GM12878 (cell line): ENCODE measurements at regions not wholly inside any gene's neighbourhood (a gene's known extent, or its start where the extent isn't known, plus 50 kb on each side); places are given as distances from the start of the nearest gene placed in this dataset.

Experiments
- ATAC-seq: fragments of 200-7000 bp; cut with Tn5 transposase; 3 replicates; pipeline ENCODE4 v1.9.1; 2020; ENCODE audit warnings: mild to moderate bottlenecking, moderate library complexity
- BruUV-seq: library from RNA; stranded (reverse); fragments of 400-500 nt; replicated peaks from 2 replicates; lab custom pipeline; 2021; lab: Mats Ljungman, UMichigan
- CTCF ChIA-PET: fragments of 300-600 bp; sonication (Branson Sonifier 250); formaldehyde crosslinking; extraction: SDS; loops from one replicate; lab custom pipeline; 2021; ENCODE audit warnings: inconsistent platforms; lab: Yijun Ruan, JAX
- POLR2A ChIA-PET: fragments of 350-600 bp; formaldehyde crosslinking; extraction: SDS; loops from one replicate; lab custom pipeline; 2021; ENCODE audit warnings: inconsistent platforms; lab: Charles Lee
- RAD21 ChIA-PET: fragments of 300-600 bp; sonication (Branson Sonifier 250); formaldehyde crosslinking; loops from one replicate; lab custom pipeline; 2023; ENCODE audit warnings: antibody characterized with exemption; ENCODE audit not compliant: unreplicated experiment; lab: Charles Lee
- SMC1A ChIA-PET: fragments of 300-600 bp; sonication (Branson Sonifier 250); formaldehyde crosslinking; loops from one replicate; lab custom pipeline; 2023; ENCODE audit not compliant: unreplicated experiment, uncharacterized antibody; lab: Charles Lee
- DNase-seq: peaks from one replicate; pipeline ENCODE4 v3.0.0-alpha.2; 2011; ENCODE audit warnings: low read depth, low spot score
- FAIRE-seq: peaks from 3 replicates; lab custom pipeline; 2011; peaks lifted over from hg19 to GRCh38; lab: Jason Lieb, UNC
- H2AFZ ChIP-seq: 2 replicates; pipeline ENCODE4 v1.6.0; 2011; ENCODE audit warnings: low read depth, low read length, control low read depth; ENCODE audit not compliant: control insufficient read depth
- H3K27ac ChIP-seq: 2 replicates; pipeline ENCODE4 v1.5.1; 2011; ENCODE audit warnings: control low read depth; ENCODE audit not compliant: control insufficient read depth, insufficient read depth
- H3K27me3 ChIP-seq, 2 experiments: replicated peaks in 1 of 2; 2 replicates each; pipeline versions ENCODE4 v1.6.0 to v1.6.1; 2011; ENCODE audit warnings: low read length in 1 of 2; ENCODE audit not compliant: control insufficient read depth in 2 of 2, insufficient read depth in 2 of 2
- H3K36me3 ChIP-seq, 2 experiments: 2 replicates each; pipeline ENCODE4 v1.5.1; 2011; ENCODE audit warnings: low read length in 1 of 2; ENCODE audit not compliant: control insufficient read depth in 2 of 2, insufficient read depth in 2 of 2
- H3K4me1 ChIP-seq: 2 replicates; pipeline ENCODE4 v1.6.1; 2011; ENCODE audit warnings: mild to moderate bottlenecking, low read length, moderate library complexity, mixed read lengths; ENCODE audit not compliant: control insufficient read depth, insufficient read depth
- H3K4me2 ChIP-seq: 2 replicates; pipeline ENCODE4 v1.6.0; 2011; ENCODE audit warnings: control low read depth; ENCODE audit not compliant: control insufficient read depth, insufficient read depth
- H3K4me3 ChIP-seq: fragments of 200-600 bp; sonication (generic); 2 replicates; pipeline ENCODE4 v1.5.1; 2016
- H3K79me2 ChIP-seq: 2 replicates; pipeline ENCODE4 v1.6.0; 2011; ENCODE audit warnings: low read length; ENCODE audit not compliant: control insufficient read depth, insufficient read depth
- H3K9ac ChIP-seq: 2 replicates; pipeline ENCODE4 v1.8.0; 2011; ENCODE audit warnings: low read length, control low read depth, mixed read lengths; ENCODE audit not compliant: control insufficient read depth, insufficient read depth
- H3K9me3 ChIP-seq: replicated peaks from 3 replicates; pipeline ENCODE4 v1.5.1; 2011; ENCODE audit warnings: mild to moderate bottlenecking, low read length; ENCODE audit not compliant: control insufficient read depth, insufficient read depth
- H4K20me1 ChIP-seq: 2 replicates; pipeline ENCODE4 v1.6.0; 2011; ENCODE audit not compliant: control insufficient read depth, insufficient read depth
- BMI1 ChIP-seq: fragments of 450-650 bp; IDR thresholded peaks from 2 replicates; pipeline ENCODE4 v1.6.1; 2016; ENCODE audit warnings: mild to moderate bottlenecking, moderate library complexity, borderline replicate concordance
- CBX3 ChIP-seq: fragments of 200-600 bp; sonication (generic); IDR thresholded peaks from 2 replicates; pipeline ENCODE4 v1.6.1; 2016; ENCODE audit warnings: low read depth, borderline replicate concordance
- CBX5 ChIP-seq: sonication (generic); IDR thresholded peaks from 2 replicates; pipeline ENCODE4 v1.6.1; 2016; ENCODE audit warnings: low read depth, moderate library complexity, mild to moderate bottlenecking, inconsistent platforms
- CEBPB ChIP-seq, 2 experiments: fragments of 150-350 bp in 1 of 2; IDR thresholded peaks; 2 replicates each; pipeline ENCODE4 v1.6.1; 2012 to 2014; ENCODE audit warnings: low read depth in 2 of 2, low read length in 2 of 2, borderline replicate concordance in 1 of 2, inconsistent platforms in 1 of 2
- CHD2 ChIP-seq: IDR thresholded peaks from 2 replicates; pipeline ENCODE4 v1.6.1; 2011; ENCODE audit warnings: low read depth, low read length, improper control_type of control experiment, borderline replicate concordance
- EGR1 ChIP-seq, 2 experiments: IDR thresholded peaks; 1 replicate in 1 of 2; 2 replicates in 1 of 2; pipeline ENCODE4 v1.6.1; 2011 to 2012; ENCODE audit warnings: low read depth in 2 of 2, low read length in 2 of 2, borderline replicate concordance in 1 of 2, mild to moderate bottlenecking in 1 of 2, moderate library complexity in 1 of 2
- NFIC ChIP-seq: IDR thresholded peaks from 2 replicates; pipeline ENCODE4 v1.6.1; 2012; ENCODE audit warnings: low read depth, mild to moderate bottlenecking, inconsistent platforms, low read length, moderate library complexity
- PAX8 ChIP-seq: fragments of 450-650 bp; IDR thresholded peaks from 2 replicates; pipeline ENCODE4 v1.6.1; 2017; ENCODE audit warnings: mild to moderate bottlenecking, moderate library complexity
- WGBS: methylation state at CpG from one replicate; pipeline ENCODE4 v1.1.6; 2016; ENCODE audit warnings: low lambda C conversion rate; ENCODE audit not compliant: insufficient replicate concordance, insufficient coverage; ENCODE audit errors: missing lambda C conversion rate; 5-methylcytosine and 5-hydroxymethylcytosine counted together
- in situ Hi-C: fragments of 300-500 bp; cut with MboI; formaldehyde crosslinking; loops from 9 replicates; pipeline ENCODE4 v1.14.3; 2018; ENCODE audit warnings: mixed read lengths
- intact Hi-C: fragments of 100-400 bp; cut with micrococcal nuclease; formaldehyde crosslinking; loops from one replicate; pipeline ENCODE4 v1.14.2; 2022; ENCODE audit not compliant: unreplicated experiment
- TF ChIP-seq, protein P1 (sequence below): IDR thresholded peaks from 2 replicates; pipeline ENCODE4 v1.6.1; 2011; ENCODE audit warnings: borderline replicate concordance, low read depth, mild to moderate bottlenecking, moderate library complexity, low read length; ENCODE audit not compliant: insufficient read depth, poor library complexity, severe bottlenecking
- TF ChIP-seq, protein P2 (sequence below): fragments of 450-650 bp; conservative IDR thresholded peaks from 2 replicates; pipeline ENCODE4 v1.6.1; 2017; ENCODE audit warnings: mild to moderate bottlenecking, moderate library complexity
- TF ChIP-seq, protein P3 (sequence below): fragments of 450-650 bp; IDR thresholded peaks from 2 replicates; pipeline ENCODE4 v1.6.1; 2017; ENCODE audit warnings: borderline replicate concordance
- TF ChIP-seq, protein P4 (sequence below): fragments of 450-650 bp; IDR thresholded peaks from 2 replicates; pipeline ENCODE4 v1.6.1; 2018; ENCODE audit warnings: borderline replicate concordance, mild to moderate bottlenecking; ENCODE audit not compliant: partially characterized antibody
- TF ChIP-seq, protein P5 (sequence below): fragments of 450-650 bp; formaldehyde crosslinking; IDR thresholded peaks from 2 replicates; pipeline ENCODE4 v1.5.0; 2022; ENCODE audit warnings: mild to moderate bottlenecking, missing genetic modification characterization

DNA sequence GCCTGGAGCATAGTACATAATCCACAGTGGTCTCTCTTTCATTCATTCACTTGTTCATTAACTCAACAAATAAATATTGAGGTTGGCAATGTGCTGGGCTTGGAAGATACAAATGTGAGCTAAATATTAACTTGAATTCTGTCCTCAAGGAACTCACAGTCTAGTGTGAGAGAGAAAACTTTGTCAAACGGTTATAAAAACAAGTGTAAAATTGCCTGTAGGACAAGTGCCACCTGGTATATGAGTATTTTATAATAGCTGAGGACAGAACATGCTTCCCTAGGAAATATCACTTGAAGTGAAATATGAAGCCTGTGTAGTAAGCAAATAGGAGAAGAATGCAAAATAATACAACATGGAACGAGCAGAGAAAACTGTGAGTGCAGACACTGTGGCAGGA lies 173.1 kb upstream of the CMC1 start:
- intact Hi-C loops: no loop called here
- H3K79me2 ChIP-seq: no peaks in the 10 kb centered on the region
- no peak overlapping the region for H3K27ac ChIP-seq
- H4K20me1 ChIP-seq: no peaks in the 10 kb centered on the region
- ATAC-seq (no peak), DNase-seq (no peak), FAIRE-seq (no peak)
- H3K4me1 ChIP-seq: no peaks in the 10 kb centered on the region
- in situ Hi-C loops: no loop called here
- H2AFZ ChIP-seq: no peak overlapping the region
- SMC1A ChIA-PET: interaction anchor here (0.7 to 6.2 kb wide), 5 partner anchors 9 to 64 kb away, joined by 3 to 42 read pairs (median 3); no protein-coding TSS in a partner anchor
- no peak overlapping the region for H3K4me3 ChIP-seq
- H3K27me3 ChIP-seq: no peaks in the 10 kb centered on the region
- no TSS peak for BruUV-seq
- CTCF ChIA-PET: interaction anchor here (1.3 kb wide), 1 partner anchor 10 kb away, joined by 3 read pairs; no protein-coding TSS in a partner anchor
- H3K36me3 ChIP-seq: no peaks in the 10 kb centered on the region
- no peak overlapping the region for H3K4me2 ChIP-seq
- no peaks in the 10 kb centered on the region for H3K9me3 ChIP-seq
- RAD21 ChIA-PET: interaction anchor here (1.5 kb wide), 1 partner anchor 16 kb away, joined by 3 read pairs; no protein-coding TSS in a partner anchor
- POLR2A ChIA-PET: no interaction called here
- no peak overlapping the region for H3K9ac ChIP-seq
- 0% methylated on average over 2 of the region's 2 CpGs for WGBS
- TF ChIP-seq, protein P1, sequence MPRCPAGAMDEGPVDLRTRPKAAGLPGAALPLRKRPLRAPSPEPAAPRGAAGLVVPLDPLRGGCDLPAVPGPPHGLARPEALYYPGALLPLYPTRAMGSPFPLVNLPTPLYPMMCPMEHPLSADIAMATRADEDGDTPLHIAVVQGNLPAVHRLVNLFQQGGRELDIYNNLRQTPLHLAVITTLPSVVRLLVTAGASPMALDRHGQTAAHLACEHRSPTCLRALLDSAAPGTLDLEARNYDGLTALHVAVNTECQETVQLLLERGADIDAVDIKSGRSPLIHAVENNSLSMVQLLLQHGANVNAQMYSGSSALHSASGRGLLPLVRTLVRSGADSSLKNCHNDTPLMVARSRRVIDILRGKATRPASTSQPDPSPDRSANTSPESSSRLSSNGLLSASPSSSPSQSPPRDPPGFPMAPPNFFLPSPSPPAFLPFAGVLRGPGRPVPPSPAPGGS: no peak
- no peak for TF ChIP-seq NFIC
- no peak for TF ChIP-seq CBX5
- TF ChIP-seq, protein P2, sequence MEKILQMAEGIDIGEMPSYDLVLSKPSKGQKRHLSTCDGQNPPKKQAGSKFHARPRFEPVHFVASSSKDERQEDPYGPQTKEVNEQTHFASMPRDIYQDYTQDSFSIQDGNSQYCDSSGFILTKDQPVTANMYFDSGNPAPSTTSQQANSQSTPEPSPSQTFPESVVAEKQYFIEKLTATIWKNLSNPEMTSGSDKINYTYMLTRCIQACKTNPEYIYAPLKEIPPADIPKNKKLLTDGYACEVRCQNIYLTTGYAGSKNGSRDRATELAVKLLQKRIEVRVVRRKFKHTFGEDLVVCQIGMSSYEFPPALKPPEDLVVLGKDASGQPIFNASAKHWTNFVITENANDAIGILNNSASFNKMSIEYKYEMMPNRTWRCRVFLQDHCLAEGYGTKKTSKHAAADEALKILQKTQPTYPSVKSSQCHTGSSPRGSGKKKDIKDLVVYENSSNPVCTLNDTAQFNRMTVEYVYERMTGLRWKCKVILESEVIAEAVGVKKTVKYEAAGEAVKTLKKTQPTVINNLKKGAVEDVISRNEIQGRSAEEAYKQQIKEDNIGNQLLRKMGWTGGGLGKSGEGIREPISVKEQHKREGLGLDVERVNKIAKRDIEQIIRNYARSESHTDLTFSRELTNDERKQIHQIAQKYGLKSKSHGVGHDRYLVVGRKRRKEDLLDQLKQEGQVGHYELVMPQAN: no peak
- TF ChIP-seq CBX3: no peak
- TF ChIP-seq, protein P3, sequence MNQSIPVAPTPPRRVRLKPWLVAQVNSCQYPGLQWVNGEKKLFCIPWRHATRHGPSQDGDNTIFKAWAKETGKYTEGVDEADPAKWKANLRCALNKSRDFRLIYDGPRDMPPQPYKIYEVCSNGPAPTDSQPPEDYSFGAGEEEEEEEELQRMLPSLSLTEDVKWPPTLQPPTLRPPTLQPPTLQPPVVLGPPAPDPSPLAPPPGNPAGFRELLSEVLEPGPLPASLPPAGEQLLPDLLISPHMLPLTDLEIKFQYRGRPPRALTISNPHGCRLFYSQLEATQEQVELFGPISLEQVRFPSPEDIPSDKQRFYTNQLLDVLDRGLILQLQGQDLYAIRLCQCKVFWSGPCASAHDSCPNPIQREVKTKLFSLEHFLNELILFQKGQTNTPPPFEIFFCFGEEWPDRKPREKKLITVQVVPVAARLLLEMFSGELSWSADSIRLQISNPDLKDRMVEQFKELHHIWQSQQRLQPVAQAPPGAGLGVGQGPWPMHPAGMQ: no peak
- TF ChIP-seq CHD2: no peak
- no peak for TF ChIP-seq PAX8
- TF ChIP-seq CEBPB (IDR thresholded peaks at IDR 0.05; ENCODE audit: borderline replicate concordance in 1 of 2, low read depth in 2 of 2, low read length in 2 of 2): no peak
- TF ChIP-seq, protein P4, sequence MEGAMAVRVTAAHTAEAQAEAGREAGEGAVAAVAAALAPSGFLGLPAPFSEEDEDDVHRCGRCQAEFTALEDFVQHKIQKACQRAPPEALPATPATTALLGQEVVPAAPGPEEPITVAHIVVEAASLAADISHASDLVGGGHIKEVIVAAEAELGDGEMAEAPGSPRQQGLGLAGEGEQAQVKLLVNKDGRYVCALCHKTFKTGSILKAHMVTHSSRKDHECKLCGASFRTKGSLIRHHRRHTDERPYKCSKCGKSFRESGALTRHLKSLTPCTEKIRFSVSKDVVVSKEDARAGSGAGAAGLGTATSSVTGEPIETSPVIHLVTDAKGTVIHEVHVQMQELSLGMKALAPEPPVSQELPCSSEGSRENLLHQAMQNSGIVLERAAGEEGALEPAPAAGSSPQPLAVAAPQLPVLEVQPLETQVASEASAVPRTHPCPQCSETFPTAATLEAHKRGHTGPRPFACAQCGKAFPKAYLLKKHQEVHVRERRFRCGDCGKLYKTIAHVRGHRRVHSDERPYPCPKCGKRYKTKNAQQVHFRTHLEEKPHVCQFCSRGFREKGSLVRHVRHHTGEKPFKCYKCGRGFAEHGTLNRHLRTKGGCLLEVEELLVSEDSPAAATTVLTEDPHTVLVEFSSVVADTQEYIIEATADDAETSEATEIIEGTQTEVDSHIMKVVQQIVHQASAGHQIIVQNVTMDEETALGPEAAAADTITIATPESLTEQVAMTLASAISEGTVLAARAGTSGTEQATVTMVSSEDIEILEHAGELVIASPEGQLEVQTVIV: no peak
- no peak for TF ChIP-seq EGR1 (IDR thresholded peaks at IDR 0.05; ENCODE audit: borderline replicate concordance in 1 of 2, low read depth in 2 of 2, low read length in 2 of 2)
- TF ChIP-seq, protein P5, sequence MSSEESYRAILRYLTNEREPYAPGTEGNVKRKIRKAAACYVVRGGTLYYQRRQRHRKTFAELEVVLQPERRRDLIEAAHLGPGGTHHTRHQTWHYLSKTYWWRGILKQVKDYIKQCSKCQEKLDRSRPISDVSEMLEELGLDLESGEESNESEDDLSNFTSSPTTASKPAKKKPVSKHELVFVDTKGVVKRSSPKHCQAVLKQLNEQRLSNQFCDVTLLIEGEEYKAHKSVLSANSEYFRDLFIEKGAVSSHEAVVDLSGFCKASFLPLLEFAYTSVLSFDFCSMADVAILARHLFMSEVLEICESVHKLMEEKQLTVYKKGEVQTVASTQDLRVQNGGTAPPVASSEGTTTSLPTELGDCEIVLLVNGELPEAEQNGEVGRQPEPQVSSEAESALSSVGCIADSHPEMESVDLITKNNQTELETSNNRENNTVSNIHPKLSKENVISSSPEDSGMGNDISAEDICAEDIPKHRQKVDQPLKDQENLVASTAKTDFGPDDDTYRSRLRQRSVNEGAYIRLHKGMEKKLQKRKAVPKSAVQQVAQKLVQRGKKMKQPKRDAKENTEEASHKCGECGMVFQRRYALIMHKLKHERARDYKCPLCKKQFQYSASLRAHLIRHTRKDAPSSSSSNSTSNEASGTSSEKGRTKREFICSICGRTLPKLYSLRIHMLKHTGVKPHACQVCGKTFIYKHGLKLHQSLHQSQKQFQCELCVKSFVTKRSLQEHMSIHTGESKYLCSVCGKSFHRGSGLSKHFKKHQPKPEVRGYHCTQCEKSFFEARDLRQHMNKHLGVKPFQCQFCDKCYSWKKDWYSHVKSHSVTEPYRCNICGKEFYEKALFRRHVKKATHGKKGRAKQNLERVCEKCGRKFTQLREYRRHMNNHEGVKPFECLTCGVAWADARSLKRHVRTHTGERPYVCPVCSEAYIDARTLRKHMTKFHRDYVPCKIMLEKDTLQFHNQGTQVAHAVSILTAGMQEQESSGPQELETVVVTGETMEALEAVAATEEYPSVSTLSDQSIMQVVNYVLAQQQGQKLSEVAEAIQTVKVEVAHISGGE (CRISPR knock-in tag): no peak
- no peak for TF ChIP-seq BMI1
